ENCODE measurements at regions not wholly inside any gene's neighbourhood (a gene's known extent, or its start where the extent isn't known, plus 50 kb on each side); places are given as distances from the start of the nearest gene placed in this dataset.

DNA sequence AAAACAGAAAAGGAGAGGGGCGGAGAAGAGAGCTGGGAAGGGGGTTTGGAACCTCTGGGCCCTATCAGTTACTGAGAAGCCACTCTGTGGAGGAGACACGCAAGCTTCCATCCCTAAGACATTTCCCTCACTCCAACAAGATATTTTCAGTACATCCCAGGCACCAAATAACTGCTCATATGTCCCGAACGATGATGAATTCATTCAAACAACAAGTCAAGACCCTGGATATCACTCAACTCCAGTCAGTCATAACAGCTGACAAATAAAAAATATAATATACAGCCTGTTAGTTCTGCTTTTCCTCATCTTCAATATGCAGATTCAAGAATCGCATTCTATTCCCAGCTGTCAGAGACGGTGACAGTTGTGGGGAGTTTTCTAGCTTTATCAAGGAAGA is 104.0 kb upstream of the ZFHX3 start:
- H3K4me1 ChIP-seq (replicated peaks in 1 of 4; ENCODE audit: control insufficient read depth in 3 of 4, insufficient read depth in 4 of 4, low read length in 3 of 4), result peaks cover 3 to 11% (median 4%) of the 10 kb centered on the region in 4 experiments; a peak in 4 of 7 replicates
- no peaks in the 10 kb centered on the region for H4K20me1 ChIP-seq (replicated peaks in 1 of 2; ENCODE audit: control insufficient read depth in 1 of 2, insufficient read depth in 2 of 2, low read length in 2 of 2)
- H3K9ac ChIP-seq (replicated peaks in 1 of 4; ENCODE audit: extremely low read depth in 1 of 4, low read depth in 3 of 4, low read length in 3 of 4), result no peak overlapping the region
- H3K4me2 ChIP-seq (ENCODE audit: insufficient read depth in 1 of 2, low read depth in 2 of 2, low read length in 2 of 2), result no peak overlapping the region; a peak in 1 of 4 replicates
- no peak overlapping the region for H3K56ac ChIP-seq (replicated peaks; ENCODE audit: insufficient read length, low read depth, low read length)
- H3K9me3 ChIP-seq (ENCODE audit: insufficient read depth in 2 of 2, low read depth in 1 of 2, low read length in 1 of 2), result no peaks in the 10 kb centered on the region
- no peak overlapping the region for H2AK5ac ChIP-seq (ENCODE audit: low read depth, low read length)
- H3K23me2 ChIP-seq (ENCODE audit: low read depth, low read length), result no peaks in the 10 kb centered on the region; the same call in 1 of the 2 replicates
- no peak overlapping the region for H3K27ac ChIP-seq (ENCODE audit: low read depth, low read length)
- H2BK12ac ChIP-seq (ENCODE audit: low read depth, low read length), result 0 out of 2 replicates have a peak overlapping the region, but pooled peaks have one; percentile 19
- H3K23ac ChIP-seq (ENCODE audit: insufficient read length), result no peak overlapping the region
- FAIRE-seq (no peak), DNase-seq (ENCODE audit: low read depth in 1 of 2, low spot score in 2 of 2) (no peak)
- no peak overlapping the region for H2AFZ ChIP-seq (ENCODE audit: low read length)
- H2BK5ac ChIP-seq (ENCODE audit: low read depth, low read length), result no peak overlapping the region
- 0 out of 7 replicates have a peak, but pooled peaks cover 0 to 2% (median 0%) of the 10 kb centered on the region in 4 experiments for H3K27me3 ChIP-seq (replicated peaks in 1 of 4; ENCODE audit: control insufficient read depth in 3 of 4, extremely low read depth in 1 of 4, insufficient read depth in 3 of 4, low read length in 3 of 4)
- H3K18ac ChIP-seq (ENCODE audit: extremely low read depth, low read length), result no peak overlapping the region
- H3K36me3 ChIP-seq (ENCODE audit: control insufficient read depth in 2 of 4, insufficient read depth in 4 of 4, low read length in 3 of 4), result no peaks in the 10 kb centered on the region
- H3K79me2 ChIP-seq (ENCODE audit: control insufficient read depth in 1 of 2, insufficient read depth in 2 of 2, low read length in 2 of 2), result no peaks in the 10 kb centered on the region
- WGBS, 2 experiments (ENCODE audit: extremely low coverage in 1 of 2, insufficient coverage in 1 of 2, insufficient read length in 1 of 2, insufficient replicate concordance in 2 of 2, low coverage in 1 of 2, low lambda C conversion rate in 2 of 2, missing lambda C conversion rate in 1 of 2), result 90% methylated on average over 6 of the region's 6 CpGs; no CpG with 5 or more reads in 1 of the 2 experiments
- no peak overlapping the region for H2BK15ac ChIP-seq (ENCODE audit: low read length)
- no peaks in the 10 kb centered on the region for H3K79me1 ChIP-seq (ENCODE audit: low read depth, low read length)
- no peak overlapping the region for H4K8ac ChIP-seq (ENCODE audit: extremely low read depth, insufficient read depth, low read length)
- H3K14ac ChIP-seq (ENCODE audit: insufficient read length), result no peak overlapping the region
- H4K91ac ChIP-seq (replicated peaks; ENCODE audit: insufficient read length, low read length), result no peak overlapping the region
- H3K4me3 ChIP-seq (ENCODE audit: extremely low read depth in 1 of 4, insufficient read depth in 2 of 4, low read depth in 3 of 4, low read length in 4 of 4), result no peak overlapping the region
- H2BK20ac ChIP-seq (ENCODE audit: low read length), result no peak overlapping the region
- no peak overlapping the region for H4K5ac ChIP-seq (ENCODE audit: insufficient read length, low read depth, low read length)
- ChIA-PET CTCF (ENCODE audit: partially characterized antibody) (interaction anchor here (0.6 kb wide), 1 partner anchor 380 kb away, joined by 4 read pairs; no protein-coding TSS in a partner anchor), POLR2A (ENCODE audit: partially characterized antibody) (interaction anchor here (0.6 kb wide), 1 partner anchor 45 kb away, joined by 3 read pairs; no protein-coding TSS in a partner anchor)
- H3K4ac ChIP-seq (replicated peaks; ENCODE audit: insufficient read length, low read depth, low read length), result no peak overlapping the region
- no peak overlapping the region for H2BK120ac ChIP-seq (replicated peaks; ENCODE audit: low read depth, low read length)
- TF ChIP-seq, protein P1, sequence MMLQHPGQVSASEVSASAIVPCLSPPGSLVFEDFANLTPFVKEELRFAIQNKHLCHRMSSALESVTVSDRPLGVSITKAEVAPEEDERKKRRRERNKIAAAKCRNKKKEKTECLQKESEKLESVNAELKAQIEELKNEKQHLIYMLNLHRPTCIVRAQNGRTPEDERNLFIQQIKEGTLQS (IDR thresholded peaks at IDR 0.05; ENCODE audit: insufficient read depth, low read depth, low read length), result no peak
- TF ChIP-seq CTBP2 (IDR thresholded peaks at IDR 0.05; ENCODE audit: borderline replicate concordance, insufficient read depth, insufficient read length, low read length) (no peak), CREB1 (IDR thresholded peaks at IDR 0.05) (no peak), RNF2 (IDR thresholded peaks at IDR 0.05; ENCODE audit: borderline replicate concordance, low read depth, low read length, missing control alignments, poor library complexity, severe bottlenecking) (no peak), POLR2A (IDR thresholded peaks at IDR 0.05; ENCODE audit: control extremely low read depth in 1 of 2, low read depth in 2 of 2, low read length in 2 of 2) (no peak), MAFK (IDR thresholded peaks at IDR 0.05; ENCODE audit: low read depth, low read length) (no peak), EZH2 (IDR thresholded peaks at IDR 0.05; ENCODE audit: low read depth, low read length, severe bottlenecking) (no peak)

Measured in H1 (cell line).